B cell (primary cell): ENCODE measurements at regions not wholly inside any gene's neighbourhood (a gene's known extent, or its start where the extent isn't known, plus 50 kb on each side); places are given as distances from the start of the nearest gene placed in this dataset.

Source experiments
- ATAC-seq: fragments of 200-7000 bp; cut with Tn5 transposase; one replicate; pipeline ENCODE4 v1.10.0; 2021; ENCODE audit warnings: low read depth, mild to moderate bottlenecking, moderate number of reproducible peaks, moderate library complexity
- CTCF ChIA-PET: fragments of 350-600 bp; sonication (Branson Sonifier 250); formaldehyde crosslinking; loops from one replicate; lab custom pipeline; 2021; ENCODE audit warnings: antibody characterized with exemption, inconsistent platforms; lab: Charles Lee
- POLR2A ChIA-PET: fragments of 350-600 bp; sonication (Branson Sonifier 250); formaldehyde crosslinking; loops from one replicate; lab custom pipeline; 2021; ENCODE audit warnings: antibody characterized with exemption; lab: Charles Lee
- DNase-seq: peaks from one replicate; pipeline ENCODE4 v3.0.0; 2013
- H2AFZ ChIP-seq: 2 replicates; pipeline ENCODE4 v1.6.1; 2012; ENCODE audit warnings: mild to moderate bottlenecking, low read depth, low read length; ENCODE audit not compliant: insufficient read depth, poor library complexity, severe bottlenecking
- H3K27ac ChIP-seq, 2 donors: 1 replicate in 1 of 2; 2 replicates in 1 of 2; pipeline ENCODE4 v1.5.1; 2012 to 2013; ENCODE audit warnings: low read length in 2 of 2, mild to moderate bottlenecking in 2 of 2, moderate library complexity in 1 of 2
- H3K27me3 ChIP-seq, 4 experiments: fragments of 200-600 bp in 1 of 4; sonication (generic) in 1 of 4; replicated peaks in 1 of 4; 1 replicate in 2 of 4; 2 replicates in 2 of 4; pipeline versions ENCODE4 v1.6.1 to v1.7.0; 2013 to 2016; ENCODE audit warnings: low read length in 3 of 4, mild to moderate bottlenecking in 2 of 4, mixed read lengths in 1 of 4, moderate library complexity in 1 of 4; ENCODE audit not compliant: insufficient read depth in 4 of 4, control insufficient read depth in 3 of 4; ENCODE audit errors: control extremely low read depth in 1 of 4
- H3K36me3 ChIP-seq, 2 experiments: replicated peaks in 1 of 2; 1 replicate in 1 of 2; 2 replicates in 1 of 2; pipeline versions ENCODE4 v1.6.1 to v1.7.1; 2013; ENCODE audit warnings: low read length in 1 of 2; ENCODE audit not compliant: insufficient read depth in 2 of 2, control insufficient read depth in 1 of 2; ENCODE audit errors: control extremely low read depth in 1 of 2, extremely low read depth in 1 of 2
- H3K4me1 ChIP-seq, 2 donors: fragments of 200-600 bp in 1 of 2; sonication (generic) in 1 of 2; 1 replicate in 1 of 2; 2 replicates in 1 of 2; pipeline versions ENCODE4 v1.5.1 to v1.6.1; 2013 to 2017; ENCODE audit warnings: low read length in 2 of 2; ENCODE audit not compliant: control insufficient read depth in 2 of 2, insufficient read depth in 2 of 2
- H3K4me2 ChIP-seq: replicated peaks from 2 replicates; pipeline ENCODE3; 2012; ENCODE audit warnings: mild to moderate bottlenecking, low read depth, low read length; ENCODE audit not compliant: poor library complexity, severe bottlenecking
- H3K4me3 ChIP-seq, 5 experiments: fragments of 200-600 bp in 1 of 5; sonication (generic) in 1 of 5; 1 replicate in 3 of 5; 2 replicates in 2 of 5; pipeline versions ENCODE4 v1.5.1 to v1.7.0; 2011 to 2016; ENCODE audit warnings: low read length in 4 of 5, mild to moderate bottlenecking in 4 of 5, low read depth in 2 of 5, control low read depth in 1 of 5, moderate library complexity in 1 of 5; ENCODE audit not compliant: insufficient read depth in 1 of 5; ENCODE audit errors: control extremely low read depth in 1 of 5, extremely low read depth in 1 of 5
- H3K79me2 ChIP-seq: fragments of 200-600 bp; sonication (generic); one replicate; pipeline ENCODE4 v1.6.0; 2016; ENCODE audit warnings: low read length; ENCODE audit not compliant: control insufficient read depth, insufficient read depth
- H3K9ac ChIP-seq: fragments of 200-600 bp; sonication (generic); 2 replicates; pipeline ENCODE4 v1.6.1; 2017; ENCODE audit warnings: mild to moderate bottlenecking, low read length, moderate library complexity
- H3K9me3 ChIP-seq, 3 donors: one replicate each; pipeline versions ENCODE4 v1.6.1 to v1.7.1; 2013; ENCODE audit warnings: low read length in 2 of 3; ENCODE audit not compliant: control insufficient read depth in 2 of 3, insufficient read depth in 1 of 3; ENCODE audit errors: control extremely low read depth in 1 of 3
- H4K20me1 ChIP-seq: 2 replicates; pipeline ENCODE4 v1.6.0; 2012; ENCODE audit warnings: mild to moderate bottlenecking, low read length; ENCODE audit not compliant: insufficient read depth, control insufficient read depth, poor library complexity, severe bottlenecking
- H3K27ac Mint-ChIP-seq: one replicate; pipeline ENCODE4 v1.8.0; 2021; ENCODE audit warnings: mixed read lengths
- H3K27me3 Mint-ChIP-seq: one replicate; pipeline ENCODE4 v1.8.0; 2021; ENCODE audit warnings: mixed read lengths
- H3K4me1 Mint-ChIP-seq: one replicate; pipeline ENCODE4 v1.8.0; 2021; ENCODE audit warnings: mixed read lengths
- H3K4me3 Mint-ChIP-seq: one replicate; pipeline ENCODE4 v1.8.0; 2021; ENCODE audit warnings: mixed read lengths
- H3K9me3 Mint-ChIP-seq: one replicate; pipeline ENCODE4 v1.8.0; 2022; ENCODE audit warnings: mixed read lengths; ENCODE audit not compliant: insufficient read depth
- CTCF ChIP-seq: fragments of 200-600 bp; IDR thresholded peaks from one replicate; pipeline ENCODE4 v1.8.0; 2022; ENCODE audit warnings: antibody characterized with exemption, mild to moderate bottlenecking
- EZH2 ChIP-seq: IDR thresholded peaks from 2 replicates; pipeline ENCODE4 v1.6.1; 2012; ENCODE audit warnings: borderline replicate concordance, low read depth, mild to moderate bottlenecking, moderate library complexity, low read length; ENCODE audit not compliant: insufficient read depth, poor library complexity, severe bottlenecking
- WGBS: methylation state at CpG from one replicate; pipeline ENCODE4 v1.1.5; 2013; ENCODE audit warnings: missing lambda C conversion rate; ENCODE audit not compliant: insufficient coverage; 5-methylcytosine and 5-hydroxymethylcytosine counted together
- intact Hi-C: fragments of 100-400 bp; cut with micrococcal nuclease; formaldehyde crosslinking; loops from one replicate; pipeline ENCODE4 v1.10.0; 2022

- H4K20me1 ChIP-seq, result no peaks in the 10 kb centered on the region
- no peak for DNase-seq
- peaks cover 0 to 3% (median 0%) of the 10 kb centered on the region in 4 experiments for H3K27me3 ChIP-seq
- H3K27ac ChIP-seq, result no peak overlapping the region
- Mint-ChIP-seq H3K4me3 (no peak overlapping the region), H3K9me3 (no peaks in the 10 kb centered on the region), H3K27ac (no peak overlapping the region), H3K4me1 (peaks cover 38% of the 10 kb centered on the region), H3K27me3 (peaks cover 10% of the 10 kb centered on the region)
- intact Hi-C loops, result no loop called here
- no peaks in the 10 kb centered on the region for H3K9me3 ChIP-seq
- H3K4me1 ChIP-seq, result peaks cover 35 to 41% of the 10 kb centered on the region in 2 donors
- no peak overlapping the region for H3K4me3 ChIP-seq
- WGBS, result no CpG with 5 or more reads among the region's 2 CpGs
- no peak overlapping the region for H2AFZ ChIP-seq
- H3K9ac ChIP-seq, result no peak overlapping the region
- no peak for ATAC-seq
- H3K79me2 ChIP-seq, result no peaks in the 10 kb centered on the region
- no peak overlapping the region for H3K4me2 ChIP-seq
- ChIA-PET POLR2A (no interaction called here), CTCF (no interaction called here)
- no peak for TF ChIP-seq EZH2
- no peak for TF ChIP-seq CTCF
- no peaks in the 10 kb centered on the region for H3K36me3 ChIP-seq
Observed at GRCh38 chr12:107486140-107486892, 199.3 kb upstream of the PWP1 start.

- ATAC-seq (no peak), DNase-seq (no peak)
- Mint-ChIP-seq H3K9me3 (no peaks in the 10 kb centered on the region), H3K27me3 (peaks cover 10% of the 10 kb centered on the region), H3K4me1 (peaks cover 46% of the 10 kb centered on the region), H3K4me3 (no peak overlapping the region), H3K27ac (no peak overlapping the region)
- Histone ChIP-seq H3K4me2 (no peak overlapping the region), H3K9ac (no peak overlapping the region), H3K4me3 (no peak overlapping the region), H3K27ac (no peak overlapping the region), H3K27me3 (peaks cover 0 to 3% (median 0%) of the 10 kb centered on the region in 4 experiments), H3K4me1 (peaks cover 43 to 49% of the 10 kb centered on the region in 2 donors), H3K36me3 (no peaks in the 10 kb centered on the region), H2AFZ (no peak overlapping the region), H3K79me2 (no peaks in the 10 kb centered on the region), H4K20me1 (no peaks in the 10 kb centered on the region), H3K9me3 (no peaks in the 10 kb centered on the region)
- POLR2A ChIA-PET, result no interaction called here
- CTCF ChIA-PET, result no interaction called here
- WGBS, result 83% methylated on average over 1 of the region's 2 CpGs
- no peak for TF ChIP-seq CTCF
- no peak for TF ChIP-seq EZH2
- intact Hi-C loops, result no loop called here
Observed at GRCh38 chr12:107487011-107487680, 198.5 kb upstream of the PWP1 start.
